Smooth muscle cell (in vitro differentiated cells): ENCODE measurements at regions not wholly inside any gene's neighbourhood (a gene's known extent, or its start where the extent isn't known, plus 50 kb on each side); places are given as distances from the start of the nearest gene placed in this dataset.

ENCODE experiments used
- DNase-seq: peaks from one replicate; lab custom pipeline; 2025; ENCODE audit not compliant: unreplicated experiment; lab: John Stamatoyannopoulos, UW
- H2AFZ ChIP-seq: fragments of 200-600 bp; sonication (generic); 2 replicates; pipeline ENCODE4 v1.6.0; 2016; ENCODE audit warnings: antibody characterized with exemption, low read depth, mild to moderate bottlenecking
- H3F3A ChIP-seq: fragments of 200-600 bp; sonication (generic); 2 replicates; pipeline ENCODE4 v1.6.0; 2017; ENCODE audit warnings: antibody characterized with exemption, low read depth
- H3K27ac ChIP-seq: fragments of 200-600 bp; sonication (generic); 2 replicates; pipeline ENCODE4 v1.5.1; 2016; ENCODE audit warnings: low read depth, mild to moderate bottlenecking
- H3K27me3 ChIP-seq: fragments of 200-600 bp; sonication (generic); 2 replicates; pipeline ENCODE4 v1.6.1; 2016; ENCODE audit warnings: low read depth, mild to moderate bottlenecking
- H3K36me3 ChIP-seq: fragments of 200-600 bp; sonication (generic); 2 replicates; pipeline ENCODE4 v1.5.1; 2016; ENCODE audit warnings: low read depth
- H3K4me1 ChIP-seq: fragments of 200-600 bp; sonication (generic); 2 replicates; pipeline ENCODE4 v1.5.1; 2016; ENCODE audit warnings: low read depth
- H3K4me2 ChIP-seq: fragments of 200-600 bp; sonication (generic); 2 replicates; pipeline ENCODE4 v1.6.0; 2016; ENCODE audit warnings: mild to moderate bottlenecking
- H3K4me3 ChIP-seq: fragments of 200-600 bp; sonication (generic); 2 replicates; pipeline ENCODE4 v1.5.1; 2016; ENCODE audit warnings: mild to moderate bottlenecking
- H3K79me2 ChIP-seq: fragments of 200-600 bp; sonication (generic); 2 replicates; pipeline ENCODE4 v1.6.0; 2016; ENCODE audit warnings: low read depth, mild to moderate bottlenecking
- H3K9ac ChIP-seq: fragments of 200-600 bp; sonication (generic); 2 replicates; pipeline ENCODE4 v1.6.0; 2016; ENCODE audit warnings: low read depth
- H3K9me3 ChIP-seq: fragments of 200-600 bp; sonication (generic); replicated peaks from 2 replicates; pipeline ENCODE4 v1.5.1; 2016; ENCODE audit warnings: low read depth
- H4K20me1 ChIP-seq: fragments of 200-600 bp; sonication (generic); 2 replicates; pipeline ENCODE4 v1.6.0; 2016; ENCODE audit warnings: low read depth
- CTCF ChIP-seq: fragments of 200-600 bp; sonication (generic); IDR thresholded peaks from 2 replicates; pipeline ENCODE4 v1.5.1; 2017; ENCODE audit warnings: borderline replicate concordance, mild to moderate bottlenecking, antibody characterized with exemption; ENCODE audit not compliant: insufficient read depth, poor library complexity, severe bottlenecking
- WGBS: methylation state at CpG from one replicate; pipeline ENCODE4 v1.1.7; 2016; ENCODE audit warnings: low lambda C conversion rate; 5-methylcytosine and 5-hydroxymethylcytosine counted together

- H3K9ac ChIP-seq = no peak overlapping the region
- H3K36me3 ChIP-seq = no peaks in the 10 kb centered on the region
- DNase-seq = no peak
- H3K4me1 ChIP-seq = no peaks in the 10 kb centered on the region
- H3K9me3 ChIP-seq = no peaks in the 10 kb centered on the region
- H3F3A ChIP-seq = no peaks in the 10 kb centered on the region
- no peaks in the 10 kb centered on the region for H3K27me3 ChIP-seq
- no peak for TF ChIP-seq CTCF
- H3K4me2 ChIP-seq = no peak overlapping the region
- WGBS = 19% methylated on average over 1 of the region's 1 CpG
- H3K27ac ChIP-seq = no peak overlapping the region
- H2AFZ ChIP-seq = no peak overlapping the region
- H3K79me2 ChIP-seq = no peaks in the 10 kb centered on the region
- H3K4me3 ChIP-seq = no peak overlapping the region
- no peaks in the 10 kb centered on the region for H4K20me1 ChIP-seq
Observed at GRCh38 chr1:191674626-191675179, 483.6 kb upstream of the RGS18 start.

- Histone ChIP-seq H3K4me2 (no peak overlapping the region), H3K27ac (no peak overlapping the region), H4K20me1 (no peaks in the 10 kb centered on the region), H3K9ac (no peak overlapping the region), H3K36me3 (no peaks in the 10 kb centered on the region), H3K4me3 (no peak overlapping the region), H3K9me3 (no peaks in the 10 kb centered on the region), H3K27me3 (no peaks in the 10 kb centered on the region), H3F3A (no peaks in the 10 kb centered on the region), H3K79me2 (no peaks in the 10 kb centered on the region), H3K4me1 (no peaks in the 10 kb centered on the region), H2AFZ (no peak overlapping the region)
- no peak for DNase-seq
- 88% methylated on average over 4 of the region's 4 CpGs for WGBS
- TF ChIP-seq CTCF = no peak
Observed at GRCh38 chr1:191675856-191676783, 482.1 kb upstream of the RGS18 start.

- Histone ChIP-seq H3K9ac (no peak overlapping the region), H3K4me3 (no peak overlapping the region), H3K4me2 (no peak overlapping the region), H3K4me1 (no peaks in the 10 kb centered on the region), H4K20me1 (no peaks in the 10 kb centered on the region), H3K9me3 (no peaks in the 10 kb centered on the region), H3K27me3 (no peaks in the 10 kb centered on the region), H2AFZ (no peak overlapping the region), H3K27ac (no peak overlapping the region), H3F3A (no peaks in the 10 kb centered on the region), H3K79me2 (no peaks in the 10 kb centered on the region), H3K36me3 (no peaks in the 10 kb centered on the region)
- TF ChIP-seq CTCF = no peak
- DNase-seq = no peak
- whole genome bisulfite sequencing = 86% methylated on average over 1 of the region's 1 CpG
Observed at GRCh38 chr1:191685669-191686068, 472.6 kb upstream of the RGS18 start.
